Activated CD4-positive, alpha-beta T cell treated with anti-CD3 and anti-CD28 coated beads for 48 hours (primary cell): ENCODE measurements at regions not wholly inside any gene's neighbourhood (a gene's known extent, or its start where the extent isn't known, plus 50 kb on each side); places are given as distances from the start of the nearest gene placed in this dataset.

Experiments used
- DNase-seq: peaks from one replicate; pipeline ENCODE4 v3.0.0-alpha.2; 2020

- peak; percentile 68 for DNase-seq
Observed at GRCh38 chr15:79185199-79185598, 94.6 kb upstream of the RASGRF1 start.

- peak; percentile 80 for DNase-seq
Observed at GRCh38 chr15:79184465-79184892, 93.9 kb upstream of the RASGRF1 start.

- DNase-seq: no peak
Observed at GRCh38 chr15:79180318-79180717, 89.7 kb upstream of the RASGRF1 start.

GRCh38 chr15:79179597-79179996 is 89.0 kb upstream of the RASGRF1 start:
- DNase-seq: no peak

- DNase-seq: no peak
Observed at GRCh38 chr15:79179108-79179561, 88.6 kb upstream of the RASGRF1 start.

- DNase-seq: no peak
Observed at GRCh38 chr15:79178594-79178993, 88.0 kb upstream of the RASGRF1 start.

- no peak for DNase-seq
Observed at GRCh38 chr15:79176151-79176550, 85.6 kb upstream of the RASGRF1 start.

GRCh38 chr15:79172801-79173460 is 82.4 kb upstream of the RASGRF1 start:
- DNase-seq: no peak

GRCh38 chr15:79172032-79172481 is 81.5 kb upstream of the RASGRF1 start:
- no peak for DNase-seq

- no peak for DNase-seq
Observed at GRCh38 chr15:79171320-79172031, 80.9 kb upstream of the RASGRF1 start.

GRCh38 chr15:79170256-79170664 is 79.7 kb upstream of the RASGRF1 start:
- DNase-seq: no peak

- DNase-seq: no peak
Observed at GRCh38 chr15:79169526-79170133, 79.0 kb upstream of the RASGRF1 start.

- DNase-seq: no peak
Observed at GRCh38 chr15:79168922-79169456, 78.4 kb upstream of the RASGRF1 start.

GRCh38 chr15:79167776-79168175 is 77.2 kb upstream of the RASGRF1 start:
- no peak for DNase-seq

GRCh38 chr15:79166311-79166955 is 75.9 kb upstream of the RASGRF1 start:
- DNase-seq: no peak

- no peak for DNase-seq
Observed at GRCh38 chr15:79164465-79164864, 73.9 kb upstream of the RASGRF1 start.

GRCh38 chr15:79164043-79164442 is 73.5 kb upstream of the RASGRF1 start:
- DNase-seq: no peak

GRCh38 chr15:79163395-79163794 is 72.8 kb upstream of the RASGRF1 start:
- no peak for DNase-seq

GRCh38 chr15:79161837-79162508 is 71.4 kb upstream of the RASGRF1 start:
- DNase-seq: no peak

- no peak for DNase-seq
Observed at GRCh38 chr15:79160211-79160610, 69.6 kb upstream of the RASGRF1 start.

- DNase-seq: no peak
Observed at GRCh38 chr15:79157631-79158592, 67.3 kb upstream of the RASGRF1 start.
